IPS DF 4.7 (cell line): ENCODE measurements at regions not wholly inside any gene's neighbourhood (a gene's known extent, or its start where the extent isn't known, plus 50 kb on each side); places are given as distances from the start of the nearest gene placed in this dataset.
A peak's percentile ranks its signal among the peaks of the same experiment; 100 is the strongest.

Experiments used
- DNase-seq: peaks from one replicate; pipeline ENCODE4 v3.0.0-alpha.2; 2013; ENCODE audit warnings: low spot score; ENCODE audit errors: extremely low read depth

DNA sequence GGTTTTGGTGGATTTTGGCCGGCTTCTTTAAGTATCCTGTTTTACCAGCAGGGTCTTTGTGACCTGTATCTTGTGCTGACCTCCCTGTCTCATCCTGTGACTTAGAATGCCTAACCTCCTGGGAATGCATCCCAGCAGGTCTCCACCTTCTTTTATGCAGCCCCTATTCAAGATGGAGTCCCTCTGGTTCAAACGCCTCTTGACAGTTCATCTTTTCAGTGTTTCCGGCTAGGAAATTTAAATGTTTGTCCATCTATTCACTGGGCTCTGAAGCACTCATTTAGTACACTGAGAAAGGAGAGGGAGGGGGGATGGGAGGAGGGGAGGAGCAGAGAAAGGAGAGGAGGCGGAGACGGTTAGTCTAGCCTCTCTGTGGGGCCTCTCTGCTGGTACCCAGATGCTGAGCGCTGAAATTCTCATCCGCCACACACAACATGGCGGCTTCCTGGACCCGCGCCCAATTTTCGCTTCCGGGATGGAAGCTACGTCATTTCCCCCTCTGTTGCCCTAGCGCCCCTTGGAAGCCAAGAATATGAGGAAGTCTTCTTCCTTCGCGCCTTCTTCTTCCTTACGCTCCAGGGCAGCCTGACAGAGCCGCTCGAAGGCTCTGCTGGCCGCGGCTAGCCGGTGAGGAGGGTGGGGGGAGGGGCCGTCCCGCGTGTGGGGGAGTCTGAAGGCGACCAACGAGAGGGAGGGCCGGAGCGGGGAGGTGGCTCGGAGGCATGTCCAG is 69.0 kb upstream of the SYT13 start:
- DNase-seq, result peak; percentile 78

DNA sequence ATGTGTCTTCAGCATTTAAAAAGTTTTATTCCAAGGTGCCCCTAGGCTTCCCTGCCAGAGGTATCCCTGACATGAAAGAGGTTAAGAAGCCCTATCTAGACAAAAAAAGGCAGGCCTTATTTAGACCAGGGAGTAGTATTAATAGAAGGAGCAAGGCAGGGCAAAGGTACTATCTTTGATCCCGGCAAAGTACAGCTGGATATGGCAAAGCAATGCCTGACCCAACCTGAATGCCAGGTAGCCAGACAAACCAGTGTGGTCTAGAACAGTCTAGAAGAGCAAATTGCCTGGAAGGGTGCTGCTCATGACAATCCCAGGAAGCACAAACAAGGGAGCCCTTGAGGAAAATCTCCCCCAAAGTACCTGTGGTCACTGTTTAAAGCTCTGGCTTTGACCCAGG is 62.6 kb upstream of the SYT13 start:
- no peak for DNase-seq

DNA sequence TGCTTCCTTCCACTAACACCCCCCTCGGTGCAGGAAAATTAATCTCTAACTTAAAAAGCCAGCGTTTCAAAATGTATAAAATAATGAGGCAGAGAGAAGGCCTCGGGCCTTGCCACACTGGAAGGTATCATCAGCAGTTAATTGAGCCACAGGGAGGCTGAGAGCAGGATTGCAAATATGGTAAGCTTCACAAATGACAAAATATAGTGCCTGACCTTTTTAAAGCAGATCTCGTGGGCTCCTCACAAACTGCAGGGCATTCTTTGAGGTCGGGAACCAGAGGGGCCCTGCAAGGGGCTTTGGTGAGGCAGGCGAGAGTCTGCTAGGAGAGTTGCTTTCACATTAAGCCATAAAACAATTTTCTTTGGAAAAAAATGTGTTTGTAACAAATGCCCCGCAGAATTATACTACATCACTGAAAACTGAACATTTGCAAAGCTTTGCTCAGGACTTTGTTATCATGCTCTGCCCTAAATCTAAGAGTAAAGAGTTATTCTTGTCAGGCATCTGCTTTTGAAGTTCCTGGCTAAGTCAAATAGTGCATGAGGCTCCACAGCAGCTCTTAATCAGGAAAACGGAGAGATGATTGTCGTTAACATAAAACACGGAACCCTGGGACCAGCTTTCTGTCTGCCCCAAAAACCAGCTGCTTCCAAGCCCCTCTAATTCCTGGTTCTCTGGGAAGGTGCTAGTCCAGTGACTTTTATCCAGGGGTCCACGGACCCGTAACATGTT is 61.4 kb upstream of the SYT13 start:
- DNase-seq, result no peak

DNA sequence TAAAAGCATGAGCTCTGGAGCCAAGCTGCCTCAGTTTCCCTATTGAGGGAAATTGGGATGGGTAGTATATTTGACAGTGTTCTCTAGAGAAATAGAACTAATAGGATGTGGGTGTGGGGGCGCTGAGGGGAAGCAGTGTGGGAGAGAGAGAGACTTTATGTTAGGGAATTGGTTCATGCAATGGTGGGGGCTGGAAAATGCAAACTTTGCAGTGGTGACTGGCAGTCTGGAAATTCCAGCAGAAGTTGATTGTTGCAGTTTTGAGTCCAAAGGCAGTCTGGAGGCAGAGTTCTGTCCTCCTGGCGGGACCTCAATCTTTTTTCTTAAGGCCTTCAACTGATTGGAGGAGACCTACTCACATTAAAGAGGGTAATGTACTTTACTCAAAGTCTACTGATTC is 59.4 kb upstream of the SYT13 start:
- no peak for DNase-seq

DNA sequence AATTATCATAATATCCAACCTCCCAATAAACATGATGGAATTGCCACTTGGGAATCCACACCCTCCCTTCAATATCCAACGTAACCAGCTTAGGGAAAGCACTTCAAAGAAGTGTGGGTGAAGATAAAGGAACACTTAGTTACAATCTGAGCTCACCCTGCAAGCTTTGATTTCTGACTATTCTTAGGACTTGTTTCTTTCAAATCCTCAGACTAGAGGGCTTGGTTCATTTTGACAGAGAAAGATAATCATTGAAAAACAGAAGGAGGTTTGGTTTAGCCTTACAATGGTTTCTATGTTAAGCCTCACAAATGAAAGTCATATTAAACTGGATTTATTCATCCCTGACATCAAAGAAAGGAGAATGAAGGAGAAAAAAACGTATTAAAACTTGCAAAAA is 57.9 kb upstream of the SYT13 start:
- no peak for DNase-seq

DNA sequence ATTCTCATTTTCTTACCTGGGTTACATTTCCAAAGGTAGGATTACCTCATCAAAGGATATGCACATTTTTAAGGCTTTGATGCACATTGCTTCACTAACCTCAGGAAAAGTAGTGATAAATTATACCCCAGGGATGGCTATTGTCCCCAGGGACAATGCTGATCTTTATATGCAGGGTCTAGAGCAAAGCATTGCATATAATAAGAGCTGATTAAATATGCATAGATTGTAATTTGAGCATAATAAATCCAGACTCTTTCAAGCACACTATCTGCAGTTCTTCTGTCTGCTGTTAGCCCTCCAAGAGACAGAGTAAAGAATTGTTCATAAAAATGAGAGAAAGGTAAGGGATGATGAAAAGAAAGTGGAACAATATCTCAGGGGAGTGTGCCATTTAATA is 57.3 kb upstream of the SYT13 start:
- DNase-seq, result no peak

DNA sequence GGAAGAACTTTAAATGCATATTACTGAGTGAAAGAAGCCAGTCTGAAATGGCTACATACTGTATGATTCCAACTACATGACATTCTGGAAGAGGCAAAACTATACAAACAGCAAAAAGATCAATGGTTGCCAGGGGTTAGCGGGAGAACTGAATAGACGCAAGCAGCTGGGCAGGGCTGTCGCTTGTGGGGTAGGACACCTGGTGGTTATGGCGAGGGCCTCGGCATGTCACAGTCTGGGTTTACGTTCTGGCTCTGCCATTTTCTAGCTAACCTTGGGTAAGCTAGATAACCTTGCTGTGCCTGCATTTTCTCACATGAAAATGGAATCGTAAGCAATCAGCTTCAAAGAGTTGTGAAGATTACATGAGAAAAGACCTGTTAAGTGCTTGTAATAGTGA is 55.2 kb upstream of the SYT13 start:
- DNase-seq, result no peak

DNA sequence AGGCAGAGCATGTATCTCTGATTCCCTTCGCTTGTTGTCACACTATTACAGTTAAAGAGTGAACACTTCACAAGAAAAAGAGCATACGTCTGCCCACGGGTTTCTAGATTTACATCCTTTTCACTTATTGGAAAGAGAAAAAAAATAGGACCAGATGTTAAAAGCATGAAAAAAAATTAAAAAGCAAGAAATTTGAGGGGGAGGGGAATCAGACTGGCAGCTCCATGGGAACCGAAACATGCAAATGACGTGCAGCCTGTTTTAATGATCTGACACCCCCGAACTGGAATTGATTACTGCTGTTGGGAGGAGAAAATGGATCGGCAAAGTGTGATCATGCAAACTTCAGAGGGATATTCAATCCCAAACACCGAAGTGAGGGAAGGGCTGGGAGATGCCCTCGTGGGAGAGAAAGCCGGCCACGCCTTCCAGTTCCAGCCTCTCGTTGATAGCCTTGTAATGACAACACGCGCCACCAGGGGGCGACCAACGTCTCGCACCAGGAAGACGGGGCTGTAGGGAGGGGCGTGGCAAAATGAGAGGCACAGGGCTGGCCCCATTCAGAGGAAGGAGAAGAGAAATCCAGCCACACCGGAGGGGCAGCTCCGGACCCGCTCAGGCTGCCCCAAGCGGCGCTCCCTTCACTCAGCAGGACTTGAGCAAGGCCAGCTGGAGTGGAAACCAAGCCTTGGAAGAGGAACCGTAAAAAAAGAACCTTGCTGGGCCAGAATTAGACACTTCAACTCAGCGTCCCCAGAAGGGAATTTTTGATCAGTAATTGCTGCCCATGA is 53.8 kb upstream of the SYT13 start:
- DNase-seq, result peak; percentile 90

DNA sequence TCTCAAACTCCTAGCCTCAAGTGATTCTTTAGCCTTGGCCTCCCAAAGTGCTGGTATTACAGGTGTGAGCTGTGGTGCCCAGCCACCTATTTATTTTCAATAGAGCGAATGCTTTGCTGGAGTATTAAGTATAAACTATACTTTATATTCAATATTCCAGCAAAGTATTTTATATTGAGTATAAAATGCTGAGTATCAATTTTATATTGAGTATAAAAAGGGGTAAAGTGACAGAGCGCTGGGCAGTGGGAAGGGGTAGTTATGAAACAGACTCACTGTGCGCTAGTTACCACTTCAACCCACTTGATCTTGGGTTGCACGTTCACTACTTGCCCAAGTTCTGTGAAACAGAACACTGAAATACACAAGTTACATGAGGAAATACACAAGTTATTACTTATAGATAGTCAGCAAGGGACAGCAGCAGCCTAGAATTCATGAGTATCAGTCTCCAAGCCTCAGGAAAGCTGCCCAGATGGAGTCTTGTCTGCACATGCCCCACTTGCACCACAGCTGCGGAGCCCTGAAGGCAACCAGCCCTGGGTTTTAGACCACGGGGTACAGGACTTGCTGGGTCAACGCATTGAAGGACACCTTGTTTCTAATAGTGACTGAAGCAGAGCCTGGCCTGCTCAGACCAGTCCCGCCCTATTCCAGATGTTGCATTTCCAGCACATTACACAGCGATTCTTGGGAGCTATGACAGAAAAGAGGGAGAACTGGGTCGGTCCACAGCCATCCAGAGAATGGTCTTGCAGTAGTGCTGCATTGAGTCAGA is 51.6 kb upstream of the SYT13 start:
- DNase-seq, result no peak

DNA sequence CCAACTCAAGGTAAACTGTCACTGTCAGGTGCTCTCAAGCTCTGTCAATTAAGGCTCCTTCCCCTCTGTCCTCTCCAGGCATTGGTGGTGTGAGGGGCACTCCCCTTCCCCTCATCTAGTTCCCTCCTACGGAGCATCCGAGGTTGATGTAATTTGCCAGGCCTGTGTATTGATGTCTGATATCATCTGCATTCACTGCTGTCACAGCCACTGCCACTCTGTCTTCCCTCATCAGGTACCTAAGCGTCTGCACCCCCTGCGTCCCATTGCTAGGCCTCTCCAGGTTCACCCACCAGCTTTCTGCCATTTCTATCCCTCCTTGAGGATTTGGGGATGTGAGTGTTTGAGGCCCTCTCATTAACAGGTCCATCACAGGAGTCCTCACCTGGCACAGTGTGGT is 50.0 kb upstream of the SYT13 start:
- DNase-seq, result no peak
